ENCODE measurements at regions not wholly inside any gene's neighbourhood (a gene's known extent, or its start where the extent isn't known, plus 50 kb on each side); places are given as distances from the start of the nearest gene placed in this dataset.

DNA sequence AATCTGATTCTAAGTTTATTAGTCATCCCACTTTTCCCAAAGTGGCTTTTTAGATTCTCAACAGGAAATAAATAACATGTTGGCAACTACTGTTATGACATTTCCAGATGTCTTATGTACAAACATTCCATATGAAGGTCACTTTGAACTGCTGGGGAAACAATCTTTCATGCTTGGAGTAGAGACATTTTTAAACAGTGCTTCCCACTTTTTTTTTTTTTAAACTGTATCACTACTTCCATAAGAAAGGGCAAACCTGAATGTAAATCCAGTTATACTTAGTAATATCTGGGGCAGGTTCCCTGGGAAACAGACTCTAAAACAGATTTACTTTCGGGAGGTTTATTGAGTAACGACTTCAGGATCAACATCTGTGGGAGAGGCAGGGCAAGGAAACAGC, 473.8 kb downstream of the TAFA4 start:
- FAIRE-seq: no peak

DNA sequence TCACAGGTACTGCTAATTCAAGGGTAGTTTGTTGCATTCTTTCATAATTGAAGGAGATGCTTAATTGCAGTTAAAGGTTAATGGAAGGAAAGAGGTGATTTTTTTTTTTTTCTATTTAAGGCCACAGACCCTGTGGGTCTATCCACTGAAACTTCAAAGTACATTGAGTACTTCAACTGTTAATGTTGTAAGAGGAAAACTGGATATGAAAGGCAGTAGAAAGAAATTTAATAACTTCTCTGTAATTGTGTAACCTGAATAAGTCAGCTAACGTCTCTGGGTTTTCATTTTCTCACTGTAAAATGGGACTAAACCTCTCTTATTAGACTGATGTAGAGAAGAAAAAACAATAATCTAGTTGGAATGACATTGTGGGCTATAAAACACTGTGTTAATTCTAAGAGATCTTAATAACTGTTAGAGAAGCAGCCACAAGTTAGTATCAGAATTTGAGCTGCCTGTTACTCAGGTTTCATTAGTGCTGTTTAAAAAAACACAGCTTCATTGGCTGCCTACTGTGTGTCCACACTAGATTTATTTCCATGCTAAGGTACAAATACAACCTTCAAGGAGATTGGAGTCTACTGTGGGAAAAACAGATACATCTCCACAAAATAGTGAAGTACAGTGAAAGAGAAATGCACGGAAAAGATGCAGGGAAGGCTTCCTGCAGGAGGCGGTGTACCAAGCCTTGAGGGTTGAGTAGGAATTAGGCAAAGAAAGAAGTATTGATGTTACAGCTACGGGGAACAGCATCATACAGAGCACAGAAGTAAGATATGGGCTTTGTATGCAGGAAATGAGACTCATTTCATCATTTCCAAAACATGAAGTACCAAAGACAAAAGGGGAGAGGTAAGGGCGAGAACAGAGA, 483.6 kb downstream of the TAFA4 start:
- FAIRE-seq: no peak

- FAIRE-seq: no peak
These were observed 484.5 kb downstream of the TAFA4 start for GRCh38 chr3:68447885-68448284.

GRCh38 chr3:68441054-68441453, 491.3 kb downstream of the TAFA4 start:
- FAIRE-seq: no peak

DNA sequence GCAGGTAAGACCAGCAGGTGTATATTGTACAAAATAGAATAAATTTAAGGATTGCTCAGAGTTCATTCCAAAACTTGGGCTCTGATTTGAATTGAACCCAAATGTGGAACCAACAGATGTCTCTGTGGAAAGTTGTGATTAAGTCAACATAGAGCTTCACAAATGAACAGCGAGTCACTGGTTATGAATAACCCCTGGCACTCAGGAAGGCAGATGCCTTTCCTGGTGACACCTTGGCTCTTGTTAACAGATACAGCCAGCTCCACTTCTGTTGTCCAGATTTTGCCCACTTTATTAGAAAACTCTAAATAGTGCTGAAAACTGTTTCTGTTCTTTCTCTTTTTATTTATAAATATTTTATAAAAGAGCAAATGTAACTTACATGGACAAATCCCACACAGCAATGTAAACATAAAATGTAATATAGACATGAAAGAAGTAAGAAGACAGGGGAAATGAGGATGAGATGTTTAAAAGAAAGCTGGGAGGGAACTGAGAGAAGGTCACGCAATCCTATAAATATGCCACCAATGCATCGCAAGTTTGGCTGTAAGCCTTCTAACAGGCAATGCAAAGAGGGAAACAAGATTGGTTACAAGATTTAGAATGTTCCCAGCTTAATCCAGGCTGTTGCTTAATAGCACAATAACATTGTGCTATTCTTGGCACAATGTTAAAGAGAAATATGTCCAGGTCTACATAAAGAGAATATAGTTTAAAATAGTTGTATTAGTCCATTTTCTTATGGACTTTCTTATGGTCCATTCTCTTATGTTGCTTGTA, 495.5 kb downstream of the TAFA4 start:
- FAIRE-seq: no peak

DNA sequence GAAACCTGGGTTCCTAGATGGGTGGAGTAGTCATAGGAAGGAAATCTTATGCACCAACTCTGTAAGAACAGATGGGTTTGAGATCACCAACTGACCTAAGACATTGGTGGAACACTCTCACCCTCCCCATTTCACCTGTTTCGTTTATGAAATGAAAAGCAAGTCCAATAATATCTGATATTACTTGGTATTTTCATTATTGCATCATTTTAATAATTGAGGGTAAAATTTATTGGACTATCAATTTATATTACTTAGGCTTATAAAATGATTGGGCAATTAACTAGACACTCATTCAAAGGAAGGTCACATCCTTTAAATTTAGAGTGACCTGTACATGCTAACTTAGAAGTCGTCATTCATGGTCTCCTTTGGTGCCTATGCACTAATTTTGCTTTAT, 503.9 kb downstream of the TAFA4 start:
- no peak for FAIRE-seq

- no peak for FAIRE-seq
These were observed 507.4 kb downstream of the TAFA4 start for GRCh38 chr3:68424796-68425460.

- no peak for FAIRE-seq
These were observed 523.7 kb downstream of the TAFA4 start for GRCh38 chr3:68408626-68409025.

GRCh38 chr3:68403741-68404140, 528.6 kb downstream of the TAFA4 start:
- FAIRE-seq: no peak

- FAIRE-seq: no peak
These were observed 530.0 kb downstream of the TAFA4 start for GRCh38 chr3:68402235-68402918.

- no peak for FAIRE-seq
These were observed 553.7 kb downstream of the TAFA4 start for GRCh38 chr3:68378631-68379030.

GRCh38 chr3:68373727-68374126, 558.6 kb downstream of the TAFA4 start:
- FAIRE-seq: no peak

DNA sequence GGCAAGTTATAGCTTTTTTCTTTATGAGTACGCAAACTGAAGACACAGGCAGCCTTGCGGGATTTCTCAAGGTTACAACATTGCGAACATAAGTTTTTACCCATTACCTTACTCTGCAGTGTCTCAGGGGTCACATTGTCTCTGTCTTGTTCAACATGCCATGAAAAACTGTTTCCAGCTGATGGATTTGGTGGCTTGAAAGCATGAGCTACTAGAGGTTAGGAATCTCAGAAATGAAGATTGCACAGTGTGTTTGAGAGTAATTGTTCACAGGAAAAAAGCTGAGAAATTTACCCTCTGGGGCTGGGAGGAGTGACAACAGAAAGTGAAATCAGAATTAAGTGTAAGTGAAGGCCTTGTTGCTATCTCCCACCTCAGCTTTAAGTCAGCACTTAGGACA, 568.6 kb downstream of the TAFA4 start:
- no peak for FAIRE-seq

DNA sequence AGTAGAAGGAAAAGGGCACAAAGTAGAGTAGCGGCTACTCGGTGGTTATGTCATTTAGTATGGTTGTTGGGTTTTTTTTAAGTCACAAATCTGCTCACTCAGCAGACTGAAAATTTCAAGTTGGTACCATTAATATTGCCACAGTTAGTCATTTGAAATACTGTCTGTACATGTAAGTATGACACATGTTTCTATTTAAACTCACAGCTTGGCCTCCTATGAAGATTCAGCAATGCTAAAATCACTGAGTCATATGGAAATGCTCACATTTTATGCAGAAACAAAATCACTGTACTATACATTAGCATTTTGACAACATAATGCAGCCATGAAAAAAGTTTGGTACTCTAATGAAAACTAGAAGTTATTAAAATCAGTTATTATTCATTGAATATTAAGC, 571.9 kb downstream of the TAFA4 start:
- FAIRE-seq: no peak

GRCh38 chr3:68345781-68346180, 586.6 kb downstream of the TAFA4 start:
- FAIRE-seq: no peak

DNA sequence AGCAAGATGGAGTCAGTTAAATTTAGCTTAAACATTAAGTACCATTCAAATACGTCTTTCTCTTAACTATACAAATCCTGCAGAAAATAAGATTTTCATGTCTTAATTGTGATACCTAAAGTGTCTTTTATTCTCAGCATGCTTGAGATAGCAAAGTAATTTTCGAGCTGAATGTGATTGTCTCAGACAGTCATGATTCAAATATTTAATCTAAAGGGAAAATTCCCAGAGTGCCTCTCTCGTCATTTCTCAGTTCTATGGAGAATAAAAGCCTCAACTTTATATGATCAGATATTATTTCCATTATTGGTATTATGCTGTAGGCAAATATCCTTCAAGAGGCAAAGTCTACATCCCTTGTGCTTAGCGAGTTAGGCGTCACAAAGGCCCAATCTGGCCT, 589.9 kb downstream of the TAFA4 start:
- FAIRE-seq: no peak

- no peak for FAIRE-seq
These were observed 596.3 kb downstream of the TAFA4 start for GRCh38 chr3:68336042-68336441.

GRCh38 chr3:68334367-68334986, 597.9 kb downstream of the TAFA4 start:
- FAIRE-seq: no peak

GRCh38 chr3:68328049-68328448, 604.3 kb downstream of the TAFA4 start:
- FAIRE-seq: no peak

GRCh38 chr3:68315964-68316363, 616.4 kb downstream of the TAFA4 start:
- FAIRE-seq: no peak

DNA sequence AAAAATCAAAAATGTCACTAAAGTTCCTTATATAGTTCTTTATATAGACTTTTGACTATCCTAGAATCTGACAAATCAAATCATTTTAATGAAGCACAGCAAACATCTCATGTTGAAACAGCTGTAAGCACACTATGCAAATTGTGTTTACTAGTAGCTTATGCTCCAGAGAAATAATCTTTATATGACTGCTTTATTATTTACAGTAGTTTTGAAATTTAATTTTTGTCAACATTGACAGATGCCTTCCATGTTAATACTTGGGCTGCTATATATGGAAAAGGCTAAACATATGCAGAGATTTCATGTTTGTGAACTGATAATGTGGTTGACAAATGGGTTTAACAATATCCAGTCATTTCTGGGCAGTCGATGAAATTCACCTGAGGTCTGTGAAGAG, 616.8 kb downstream of the TAFA4 start:
- FAIRE-seq: no peak

DNA sequence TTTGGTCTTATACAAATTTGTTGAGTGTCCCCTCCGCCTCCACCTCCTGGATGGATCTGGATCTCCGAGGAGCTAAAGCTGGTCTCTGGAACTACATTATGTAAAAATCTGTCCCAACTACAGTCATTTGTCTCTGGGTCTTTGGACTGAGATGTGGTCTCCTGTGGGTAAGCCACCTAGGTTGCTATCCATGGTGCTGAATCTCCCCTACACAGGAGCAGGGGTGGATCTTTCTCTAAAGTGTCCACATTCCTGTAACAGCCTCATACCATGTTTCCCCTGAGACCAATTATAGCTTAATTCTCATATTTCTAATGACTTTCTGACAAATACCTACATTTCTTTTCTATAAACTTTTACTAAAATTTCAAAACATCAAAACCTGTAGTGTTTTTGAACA, 625.8 kb downstream of the TAFA4 start:
- no peak for FAIRE-seq

GRCh38 chr3:68295457-68295856, 636.9 kb downstream of the TAFA4 start:
- no peak for FAIRE-seq

Measured in islet of Langerhans (tissue), 1 donor.